ENCODE measurements at regions not wholly inside any gene's neighbourhood (a gene's known extent, or its start where the extent isn't known, plus 50 kb on each side); places are given as distances from the start of the nearest gene placed in this dataset.

- Histone ChIP-seq H3K9me3 (ENCODE audit: control insufficient read depth, low read depth, low read length) (no peaks in the 10 kb centered on the region), H2AFZ (ENCODE audit: control insufficient read depth, low read length) (no peak overlapping the region), H3K9ac (ENCODE audit: control insufficient read depth, extremely low read depth, insufficient read depth, low read length) (no peak overlapping the region), H3K27me3 (ENCODE audit: control insufficient read depth, extremely low read depth, insufficient read depth, low read length) (no peaks in the 10 kb centered on the region), H3K27ac (ENCODE audit: control insufficient read depth, insufficient read depth, low read length) (no peak overlapping the region), H4K20me1 (ENCODE audit: control insufficient read depth, extremely low read depth, insufficient read depth, low read length) (no peaks in the 10 kb centered on the region), H3K4me1 (ENCODE audit: control insufficient read depth, extremely low read depth, insufficient read depth, low read length) (no peaks in the 10 kb centered on the region), H3K4me2 (ENCODE audit: control insufficient read depth, extremely low read depth, insufficient read depth, low read depth, low read length) (no peak overlapping the region), H3K79me2 (ENCODE audit: control insufficient read depth, insufficient read depth, low read length) (no peaks in the 10 kb centered on the region), H3K36me3 (ENCODE audit: control insufficient read depth in 2 of 2, extremely low read depth in 1 of 2, insufficient read depth in 2 of 2, low read length in 2 of 2) (no peaks in the 10 kb centered on the region), H3K9me1 (ENCODE audit: control insufficient read depth, extremely low read depth, insufficient read depth, low read length) (no peaks in the 10 kb centered on the region), H3K4me3 (ENCODE audit: control insufficient read depth in 2 of 3, extremely low read depth in 1 of 3, insufficient read depth in 2 of 3, low read depth in 1 of 3, low read length in 3 of 3) (no peak overlapping the region)
- FAIRE-seq, result no peak
- dilution Hi-C loops (cut with MboI; ENCODE audit: extremely low pct_ligation_motif_present, low sequenced_read_pairs), result no loop called here
- no peak for TF ChIP-seq CTCF (optimal IDR thresholded peaks at IDR 0.05 in 1 of 3, IDR thresholded peaks at IDR 0.05 in 1 of 3, conservative IDR thresholded peaks at IDR 0.05 in 1 of 3; ENCODE audit: extremely low read depth in 1 of 3, insufficient read depth in 2 of 3, low read length in 3 of 3)
- no peak for TF ChIP-seq EZH2 (IDR thresholded peaks at IDR 0.05; ENCODE audit: low read length)
- DNase-seq (ENCODE audit: low read depth, low spot score), result no peak
These were observed 246.0 kb upstream of the PHF14 start for GRCh38 chr7:10727636-10728035.

GRCh38 chr7:10731253-10731773, 242.4 kb upstream of the PHF14 start:
- Histone ChIP-seq H3K79me2 (ENCODE audit: control insufficient read depth, insufficient read depth, low read length) (no peaks in the 10 kb centered on the region), H2AFZ (ENCODE audit: control insufficient read depth, low read length) (no peak overlapping the region), H3K9ac (ENCODE audit: control insufficient read depth, extremely low read depth, insufficient read depth, low read length) (no peak overlapping the region), H3K4me3 (ENCODE audit: control insufficient read depth in 2 of 3, extremely low read depth in 1 of 3, insufficient read depth in 2 of 3, low read depth in 1 of 3, low read length in 3 of 3) (no peak overlapping the region), H3K36me3 (ENCODE audit: control insufficient read depth in 2 of 2, extremely low read depth in 1 of 2, insufficient read depth in 2 of 2, low read length in 2 of 2) (no peaks in the 10 kb centered on the region), H3K4me2 (ENCODE audit: control insufficient read depth, extremely low read depth, insufficient read depth, low read depth, low read length) (no peak overlapping the region), H3K9me3 (ENCODE audit: control insufficient read depth, low read depth, low read length) (no peaks in the 10 kb centered on the region), H3K9me1 (ENCODE audit: control insufficient read depth, extremely low read depth, insufficient read depth, low read length) (no peaks in the 10 kb centered on the region), H3K27me3 (ENCODE audit: control insufficient read depth, extremely low read depth, insufficient read depth, low read length) (no peaks in the 10 kb centered on the region), H3K4me1 (ENCODE audit: control insufficient read depth, extremely low read depth, insufficient read depth, low read length) (no peaks in the 10 kb centered on the region), H4K20me1 (ENCODE audit: control insufficient read depth, extremely low read depth, insufficient read depth, low read length) (no peaks in the 10 kb centered on the region), H3K27ac (ENCODE audit: control insufficient read depth, insufficient read depth, low read length) (no peak overlapping the region)
- DNase-seq (ENCODE audit: low read depth, low spot score) (no peak), FAIRE-seq (no peak)
- TF ChIP-seq CTCF (optimal IDR thresholded peaks at IDR 0.05 in 1 of 3, IDR thresholded peaks at IDR 0.05 in 1 of 3, conservative IDR thresholded peaks at IDR 0.05 in 1 of 3; ENCODE audit: extremely low read depth in 1 of 3, insufficient read depth in 2 of 3, low read length in 3 of 3), result no peak
- TF ChIP-seq EZH2 (IDR thresholded peaks at IDR 0.05; ENCODE audit: low read length), result no peak
- dilution Hi-C loops (cut with MboI; ENCODE audit: extremely low pct_ligation_motif_present, low sequenced_read_pairs), result no loop called here

Measured in keratinocyte (primary cell).